HCT116 (cell line): ENCODE measurements at regions not wholly inside any gene's neighbourhood (a gene's known extent, or its start where the extent isn't known, plus 50 kb on each side); places are given as distances from the start of the nearest gene placed in this dataset.

ENCODE experiments used
- ATAC-seq: fragments of 200-7000 bp; cut with Tn5 transposase; 2 replicates; pipeline ENCODE4 v1.9.1; 2020; ENCODE audit warnings: mild to moderate bottlenecking, moderate library complexity
- BruUV-seq: library from RNA; stranded (reverse); fragments of 400-500 nt; replicated peaks from 2 replicates; lab custom pipeline; 2021; lab: Mats Ljungman, UMichigan
- CTCF ChIA-PET: fragments of 300-600 bp; sonication (Branson Sonifier 250); formaldehyde crosslinking; loops from one replicate; lab custom pipeline; 2021; ENCODE audit warnings: antibody characterized with exemption; lab: Charles Lee
- POLR2A ChIA-PET: fragments of 300-600, 350-600 bp; sonication (Branson Sonifier 250); formaldehyde crosslinking; loops from one replicate; lab custom pipeline; 2021; ENCODE audit warnings: antibody characterized with exemption; lab: Charles Lee
- RAD21 ChIA-PET, 2 experiments: fragments of 300-600 bp; sonication (Branson Sonifier 250); formaldehyde crosslinking; loops; one replicate each; lab custom pipeline; 2023; ENCODE audit warnings: low total read pairs in 2 of 2; ENCODE audit not compliant: uncharacterized antibody in 2 of 2, unreplicated experiment in 2 of 2, low non-redundant PET in 1 of 2; lab: Charles Lee
- DNase-seq: peaks from one replicate; pipeline ENCODE4 v3.0.0-alpha.2; 2010; ENCODE audit warnings: low read depth, low spot score
- H2AFZ ChIP-seq: fragments of 200-600 bp; shearing (Covaris generic), sonication (generic); 2 replicates; pipeline ENCODE4 v1.6.1; 2017; ENCODE audit warnings: low read depth, mixed run types, mixed read lengths, antibody characterized with exemption, low read length; ENCODE audit not compliant: poor library complexity, severe bottlenecking
- H3K27ac ChIP-seq: 2 replicates; pipeline ENCODE4 v1.5.1; 2012; ENCODE audit warnings: low read depth, low read length
- H3K27me3 ChIP-seq: fragments of 200-600 bp; sonication (generic); 2 replicates; pipeline ENCODE4 v1.6.1; 2016; ENCODE audit warnings: mixed run types, low read length, mixed read lengths; ENCODE audit not compliant: insufficient read depth
- H3K36me3 ChIP-seq, 2 experiments: fragments of 200-500 bp in 1 of 2; fragments of 200-600 bp in 1 of 2; sonication (Bioruptor generic) in 1 of 2; sonication (generic) in 1 of 2; 2 replicates each; pipeline versions ENCODE4 v1.5.1 to v1.6.1; 2014 to 2016; ENCODE audit warnings: low read length in 2 of 2, inconsistent platforms in 1 of 2, mixed read lengths in 1 of 2, mixed run types in 1 of 2; ENCODE audit not compliant: insufficient read depth in 2 of 2, control insufficient read depth in 1 of 2
- H3K4me1 ChIP-seq, 2 experiments: fragments of 200-600 bp in 1 of 2; sonication (generic) in 1 of 2; 2 replicates each; pipeline versions ENCODE4 v1.5.1 to v1.6.1; 2012 to 2017; ENCODE audit warnings: low read length in 2 of 2, inconsistent platforms in 1 of 2, mild to moderate bottlenecking in 1 of 2, mixed read lengths in 1 of 2, mixed run types in 1 of 2, moderate library complexity in 1 of 2; ENCODE audit not compliant: insufficient read depth in 2 of 2, control insufficient read depth in 1 of 2
- H3K4me2 ChIP-seq: fragments of 200-600 bp; sonication (generic); 2 replicates; pipeline ENCODE4 v1.6.1; 2017; ENCODE audit warnings: mixed run types, low read length, mixed read lengths
- H3K4me3 ChIP-seq, 2 experiments: fragments of 200-600 bp in 1 of 2; sonication (generic) in 1 of 2; replicated peaks in 1 of 2; 2 replicates each; pipeline ENCODE4 v1.5.1; 2011 to 2016; ENCODE audit warnings: low read length in 2 of 2, control low read depth in 1 of 2, low read depth in 1 of 2, mild to moderate bottlenecking in 1 of 2, mixed read lengths in 1 of 2, mixed run types in 1 of 2
- H3K79me2 ChIP-seq: fragments of 200-600 bp; sonication (generic); 2 replicates; pipeline ENCODE4 v1.6.1; 2017; ENCODE audit warnings: mild to moderate bottlenecking, mixed run types, low read length, moderate library complexity, mixed read lengths; ENCODE audit not compliant: insufficient read depth
- H3K9ac ChIP-seq: fragments of 200-600 bp; sonication (generic); 2 replicates; pipeline ENCODE4 v1.6.1; 2016; ENCODE audit warnings: low read length, mixed read lengths
- H3K9me2 ChIP-seq: fragments of 200-600 bp; sonication (generic), shearing (Covaris generic); 2 replicates; pipeline ENCODE4 v1.6.1; 2017; ENCODE audit warnings: mixed run types, mild to moderate bottlenecking, moderate library complexity; ENCODE audit not compliant: insufficient read depth
- H3K9me3 ChIP-seq, 2 experiments: fragments of 200-500 bp in 1 of 2; fragments of 200-600 bp in 1 of 2; sonication (Bioruptor generic) in 1 of 2; sonication (generic) in 1 of 2; 2 replicates each; pipeline ENCODE4 v1.6.1; 2014 to 2017; ENCODE audit warnings: low read length in 2 of 2, mixed read lengths in 2 of 2, inconsistent platforms in 1 of 2, low read depth in 1 of 2, mild to moderate bottlenecking in 1 of 2, mixed run types in 1 of 2, moderate library complexity in 1 of 2; ENCODE audit not compliant: control insufficient read depth in 1 of 2, insufficient read depth in 1 of 2
- H4K20me1 ChIP-seq: fragments of 200-600 bp; sonication (generic), shearing (Covaris generic); 2 replicates; pipeline ENCODE4 v1.6.1; 2017; ENCODE audit warnings: mixed run types, mild to moderate bottlenecking, moderate library complexity; ENCODE audit not compliant: insufficient read depth
- EZH2 ChIP-seq: fragments of 200-600 bp; sonication (generic); IDR thresholded peaks from 2 replicates; pipeline ENCODE4 v1.6.1; 2017; ENCODE audit warnings: antibody characterized with exemption, mixed run types
- EZH2phosphoT487 ChIP-seq: fragments of 200-600 bp; IDR thresholded peaks from 2 replicates; pipeline ENCODE4 v1.6.1; 2018; ENCODE audit warnings: antibody characterized with exemption, borderline replicate concordance
- JUND ChIP-seq: IDR thresholded peaks from 2 replicates; pipeline ENCODE4 v1.6.1; 2012
- MAX ChIP-seq: IDR thresholded peaks from 2 replicates; pipeline ENCODE4 v1.6.1; 2012
- POLR2A ChIP-seq: IDR thresholded peaks from 2 replicates; pipeline ENCODE4 v1.7.0; 2011; ENCODE audit warnings: borderline replicate concordance; ENCODE audit not compliant: insufficient read depth, insufficient read length; ENCODE audit errors: extremely low read depth
- RAD21 ChIP-seq: IDR thresholded peaks from 2 replicates; pipeline ENCODE4 v1.6.1; 2012; ENCODE audit warnings: low read depth, mild to moderate bottlenecking
- SIN3A ChIP-seq: IDR thresholded peaks from 2 replicates; pipeline ENCODE4 v1.6.1; 2012; ENCODE audit warnings: low read depth
- SP1 ChIP-seq: IDR thresholded peaks from 2 replicates; pipeline ENCODE4 v1.6.1; 2012; ENCODE audit warnings: low read depth
- TCF7L2 ChIP-seq: IDR thresholded peaks from 2 replicates; pipeline ENCODE4 v1.7.0; 2011; ENCODE audit warnings: borderline replicate concordance, inconsistent platforms; ENCODE audit not compliant: insufficient read depth, insufficient read length; ENCODE audit errors: extremely low read depth
- ZFX ChIP-seq: fragments of 450-650 bp; IDR thresholded peaks from 2 replicates; pipeline ENCODE4 v1.6.1; 2017
- ZNF274 ChIP-seq: fragments of 200-500 bp; sonication (Bioruptor generic); IDR thresholded peaks from 2 replicates; pipeline ENCODE4 v1.6.1; 2014; ENCODE audit warnings: mild to moderate bottlenecking, low read depth, low read length, inconsistent platforms
- intact Hi-C: fragments of 100-400 bp; cut with micrococcal nuclease; formaldehyde crosslinking; loops from 2 replicates; pipeline ENCODE4 v1.10.0; 2022
- TF ChIP-seq, protein P1 (sequence below): IDR thresholded peaks from 2 replicates; pipeline ENCODE4 v1.6.1; 2012; ENCODE audit warnings: low read depth
- TF ChIP-seq, protein P2 (sequence below): IDR thresholded peaks from 2 replicates; pipeline ENCODE4 v1.6.1; 2011; ENCODE audit warnings: mild to moderate bottlenecking, low read length, moderate library complexity; ENCODE audit not compliant: insufficient replicate concordance; ENCODE audit errors: extremely low read depth

DNA sequence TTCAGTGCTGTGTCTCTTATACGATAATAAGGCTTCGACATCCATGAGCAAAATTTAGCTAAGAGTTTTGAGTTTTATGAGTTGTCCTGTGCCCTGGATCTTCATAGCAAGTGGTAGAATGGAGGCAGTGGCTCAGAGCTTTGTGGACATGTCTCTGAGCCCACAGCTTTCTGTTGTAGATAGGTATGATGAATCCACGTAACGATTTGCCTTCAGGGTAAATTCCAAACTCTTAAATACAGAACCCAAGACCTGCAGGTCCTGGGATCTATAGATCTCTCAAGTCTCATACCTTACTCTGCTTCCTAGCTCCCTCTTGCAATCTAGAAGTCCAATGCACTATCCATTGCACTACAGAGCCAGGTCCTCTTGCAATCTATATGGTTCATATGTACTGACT, 59.5 kb upstream of the TLE4 start:
- Histone ChIP-seq H3K9me2 (no peaks in the 10 kb centered on the region), H3K27ac (no peak overlapping the region), H3K4me1 (no peaks in the 10 kb centered on the region), H2AFZ (no peak overlapping the region), H3K4me2 (no peak overlapping the region), H3K4me3 (no peak overlapping the region), H3K36me3 (no peaks in the 10 kb centered on the region), H3K9ac (no peak overlapping the region), H3K27me3 (no peaks in the 10 kb centered on the region), H4K20me1 (no peaks in the 10 kb centered on the region), H3K9me3 (peaks cover 0 to 2% of the 10 kb centered on the region in 2 experiments; a peak in 2 of 4 replicates), H3K79me2 (no peaks in the 10 kb centered on the region)
- no peak for TF ChIP-seq EZH2phosphoT487
- TF ChIP-seq TCF7L2, result no peak
- TF ChIP-seq JUND, result no peak
- TF ChIP-seq RAD21, result no peak
- no peak for TF ChIP-seq EZH2
- TF ChIP-seq MAX, result no peak
- no peak for TF ChIP-seq POLR2A
- TF ChIP-seq, protein P1, sequence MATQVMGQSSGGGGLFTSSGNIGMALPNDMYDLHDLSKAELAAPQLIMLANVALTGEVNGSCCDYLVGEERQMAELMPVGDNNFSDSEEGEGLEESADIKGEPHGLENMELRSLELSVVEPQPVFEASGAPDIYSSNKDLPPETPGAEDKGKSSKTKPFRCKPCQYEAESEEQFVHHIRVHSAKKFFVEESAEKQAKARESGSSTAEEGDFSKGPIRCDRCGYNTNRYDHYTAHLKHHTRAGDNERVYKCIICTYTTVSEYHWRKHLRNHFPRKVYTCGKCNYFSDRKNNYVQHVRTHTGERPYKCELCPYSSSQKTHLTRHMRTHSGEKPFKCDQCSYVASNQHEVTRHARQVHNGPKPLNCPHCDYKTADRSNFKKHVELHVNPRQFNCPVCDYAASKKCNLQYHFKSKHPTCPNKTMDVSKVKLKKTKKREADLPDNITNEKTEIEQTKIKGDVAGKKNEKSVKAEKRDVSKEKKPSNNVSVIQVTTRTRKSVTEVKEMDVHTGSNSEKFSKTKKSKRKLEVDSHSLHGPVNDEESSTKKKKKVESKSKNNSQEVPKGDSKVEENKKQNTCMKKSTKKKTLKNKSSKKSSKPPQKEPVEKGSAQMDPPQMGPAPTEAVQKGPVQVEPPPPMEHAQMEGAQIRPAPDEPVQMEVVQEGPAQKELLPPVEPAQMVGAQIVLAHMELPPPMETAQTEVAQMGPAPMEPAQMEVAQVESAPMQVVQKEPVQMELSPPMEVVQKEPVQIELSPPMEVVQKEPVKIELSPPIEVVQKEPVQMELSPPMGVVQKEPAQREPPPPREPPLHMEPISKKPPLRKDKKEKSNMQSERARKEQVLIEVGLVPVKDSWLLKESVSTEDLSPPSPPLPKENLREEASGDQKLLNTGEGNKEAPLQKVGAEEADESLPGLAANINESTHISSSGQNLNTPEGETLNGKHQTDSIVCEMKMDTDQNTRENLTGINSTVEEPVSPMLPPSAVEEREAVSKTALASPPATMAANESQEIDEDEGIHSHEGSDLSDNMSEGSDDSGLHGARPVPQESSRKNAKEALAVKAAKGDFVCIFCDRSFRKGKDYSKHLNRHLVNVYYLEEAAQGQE, result no peak
- TF ChIP-seq, protein P2, sequence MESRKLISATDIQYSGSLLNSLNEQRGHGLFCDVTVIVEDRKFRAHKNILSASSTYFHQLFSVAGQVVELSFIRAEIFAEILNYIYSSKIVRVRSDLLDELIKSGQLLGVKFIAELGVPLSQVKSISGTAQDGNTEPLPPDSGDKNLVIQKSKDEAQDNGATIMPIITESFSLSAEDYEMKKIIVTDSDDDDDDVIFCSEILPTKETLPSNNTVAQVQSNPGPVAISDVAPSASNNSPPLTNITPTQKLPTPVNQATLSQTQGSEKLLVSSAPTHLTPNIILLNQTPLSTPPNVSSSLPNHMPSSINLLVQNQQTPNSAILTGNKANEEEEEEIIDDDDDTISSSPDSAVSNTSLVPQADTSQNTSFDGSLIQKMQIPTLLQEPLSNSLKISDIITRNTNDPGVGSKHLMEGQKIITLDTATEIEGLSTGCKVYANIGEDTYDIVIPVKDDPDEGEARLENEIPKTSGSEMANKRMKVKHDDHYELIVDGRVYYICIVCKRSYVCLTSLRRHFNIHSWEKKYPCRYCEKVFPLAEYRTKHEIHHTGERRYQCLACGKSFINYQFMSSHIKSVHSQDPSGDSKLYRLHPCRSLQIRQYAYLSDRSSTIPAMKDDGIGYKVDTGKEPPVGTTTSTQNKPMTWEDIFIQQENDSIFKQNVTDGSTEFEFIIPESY, result no peak
- TF ChIP-seq SP1, result no peak
- TF ChIP-seq ZNF274, result no peak
- no peak for TF ChIP-seq ZFX
- no peak for TF ChIP-seq SIN3A
- DNase-seq (no peak), ATAC-seq (no peak)
- intact Hi-C loops, result no loop called here
- BruUV-seq, result no TSS peak
- ChIA-PET RAD21 (no interaction called here), CTCF (no interaction called here), POLR2A (no interaction called here)
